A549 (cell line): ENCODE measurements at regions not wholly inside any gene's neighbourhood (a gene's known extent, or its start where the extent isn't known, plus 50 kb on each side); places are given as distances from the start of the nearest gene placed in this dataset.
A peak's percentile ranks its signal among the peaks of the same experiment; 100 is the strongest.

Source experiments
- ATAC-seq, 2 experiments: fragments of 200-7000 bp in 1 of 2; fragments of >200 bp in 1 of 2; cut with Nextera tagmentation in 1 of 2; cut with Tn5 transposase in 1 of 2; 3 replicates each; pipeline versions ENCODE4 v1.8.0 to v1.9.1; 2018 to 2020; ENCODE audit warnings: mild to moderate bottlenecking in 1 of 2, moderate library complexity in 1 of 2
- CTCF ChIA-PET: fragments of 300-600 bp; sonication (Branson Sonifier 250); formaldehyde crosslinking; extraction: SDS; loops from one replicate; lab custom pipeline; 2021; ENCODE audit warnings: antibody characterized with exemption, inconsistent platforms; lab: Yijun Ruan, JAX
- POLR2A ChIA-PET: fragments of 350-600 bp; formaldehyde crosslinking; extraction: SDS; loops from one replicate; lab custom pipeline; 2021; ENCODE audit warnings: antibody characterized with exemption, inconsistent platforms; lab: Yijun Ruan, JAX
- DNase-seq, 2 experiments: peaks; one replicate each; pipeline versions ENCODE4 v3.0.0 to v3.0.0-alpha.2; 2011 to 2016; ENCODE audit warnings: low read depth in 1 of 2, low spot score in 1 of 2
- FAIRE-seq: peaks from 2 replicates; lab custom pipeline; 2011; peaks lifted over from hg19 to GRCh38; lab: Jason Lieb, UNC
- H3K27ac ChIP-seq, 2 experiments: fragments of >200 bp; sonication (Bioruptor Twin); formaldehyde crosslinking; 3 replicates each; pipeline ENCODE4 v1.5.1; 2016 to 2017
- H3K4me1 ChIP-seq: fragments of >200 bp; sonication (Bioruptor Twin); formaldehyde crosslinking; 3 replicates; pipeline ENCODE4 v1.6.1; 2016
- H3K4me2 ChIP-seq: fragments of >200 bp; sonication (Bioruptor Twin); formaldehyde crosslinking; 3 replicates; pipeline ENCODE4 v1.6.1; 2016
- H3K4me3 ChIP-seq: fragments of >200 bp; sonication (Bioruptor Twin); formaldehyde crosslinking; 3 replicates; pipeline ENCODE4 v1.5.1; 2016
- H3K9me3 ChIP-seq: fragments of >200 bp; sonication (Bioruptor Twin); formaldehyde crosslinking; 3 replicates; pipeline ENCODE4 v1.6.1; 2016
- ESRRA ChIP-seq: fragments of 150-350 bp; IDR thresholded peaks from 2 replicates; pipeline ENCODE4 v1.6.1; 2014; ENCODE audit warnings: mild to moderate bottlenecking, low read length, borderline replicate concordance
- FOXS1 ChIP-seq: fragments of 250-450 bp; sonication (Bioruptor Pico); IDR thresholded peaks from 2 replicates; pipeline ENCODE4 v1.5.0; 2020; ENCODE audit warnings: mild to moderate bottlenecking, moderate library complexity
- GATA3 ChIP-seq: IDR thresholded peaks from 2 replicates; pipeline ENCODE4 v1.6.1; 2012; ENCODE audit warnings: borderline replicate concordance
- HDAC2 ChIP-seq: fragments of 200-600 bp; sonication (generic); IDR thresholded peaks from 2 replicates; pipeline ENCODE4 v1.6.1; 2016
- HEYL ChIP-seq: fragments of 250-450 bp; sonication (Bioruptor Pico); IDR thresholded peaks from 2 replicates; pipeline ENCODE4 v1.8.0; 2021; ENCODE audit warnings: mild to moderate bottlenecking, moderate library complexity
- JUN ChIP-seq, 2 experiments: fragments of >200 bp; sonication (Bioruptor Twin); formaldehyde crosslinking; IDR thresholded peaks; 2 replicates in 1 of 2; 3 replicates in 1 of 2; pipeline ENCODE4 v1.6.1; 2016 to 2017
- JUNB ChIP-seq: fragments of >200 bp; sonication (Bioruptor Twin); formaldehyde crosslinking; IDR thresholded peaks from 2 replicates; pipeline ENCODE4 v1.6.1; 2016
- KDM5A ChIP-seq: fragments of 200-600 bp; sonication (generic); IDR thresholded peaks from 2 replicates; pipeline ENCODE4 v1.6.1; 2016; ENCODE audit warnings: antibody characterized with exemption, mild to moderate bottlenecking
- MAFK ChIP-seq: fragments of 450-650 bp; IDR thresholded peaks from 2 replicates; pipeline ENCODE4 v1.6.1; 2014; ENCODE audit not compliant: partially characterized antibody
- MAZ ChIP-seq: fragments of 150-350 bp; IDR thresholded peaks from 2 replicates; pipeline ENCODE4 v1.6.1; 2014; ENCODE audit warnings: antibody characterized with exemption, low read depth, low read length, borderline replicate concordance
- NR3C1 ChIP-seq: fragments of >200 bp; sonication (Bioruptor Twin); formaldehyde crosslinking; IDR thresholded peaks from 3 replicates; pipeline ENCODE4 v1.6.1; 2017
- POLR2AphosphoS2 ChIP-seq: conservative IDR thresholded peaks from 2 replicates; pipeline ENCODE4 v1.6.1; 2012; ENCODE audit warnings: low read length, improper control_type of control experiment, inconsistent platforms
- RFX5 ChIP-seq: fragments of 450-650 bp; IDR thresholded peaks from 2 replicates; pipeline ENCODE4 v1.7.1; 2014; ENCODE audit warnings: antibody characterized with exemption, mild to moderate bottlenecking, moderate library complexity
- RNF2 ChIP-seq: fragments of 200-600 bp; sonication (generic); IDR thresholded peaks from 2 replicates; pipeline ENCODE4 v1.6.1; 2016; ENCODE audit warnings: low read depth, mild to moderate bottlenecking, antibody characterized with exemption, moderate library complexity, borderline replicate concordance
- SREBF2 ChIP-seq: fragments of 450-650 bp; IDR thresholded peaks from 2 replicates; pipeline ENCODE4 v1.6.1; 2014; ENCODE audit warnings: mild to moderate bottlenecking, moderate library complexity
- ZFP36 ChIP-seq: fragments of 450-650 bp; IDR thresholded peaks from 2 replicates; pipeline ENCODE4 v1.6.1; 2014; ENCODE audit warnings: borderline replicate concordance; ENCODE audit not compliant: partially characterized antibody
- WGBS: methylation state at CpG from one replicate; pipeline ENCODE4 v1.1.6; 2017; ENCODE audit errors: missing lambda C conversion rate; 5-methylcytosine and 5-hydroxymethylcytosine counted together
- TF ChIP-seq, protein P1 (sequence below): fragments of >200 bp; sonication (Bioruptor Twin); formaldehyde crosslinking; IDR thresholded peaks from 2 replicates; pipeline ENCODE4 v1.6.1; 2016
- TF ChIP-seq, protein P2 (sequence below): fragments of 450-650 bp; IDR thresholded peaks from 2 replicates; pipeline ENCODE4 v1.6.1; 2014; ENCODE audit warnings: antibody characterized with exemption
- TF ChIP-seq, protein P3 (sequence below): fragments of >200 bp; sonication (Bioruptor Twin); formaldehyde crosslinking; IDR thresholded peaks from 3 replicates; pipeline ENCODE4 v1.5.1; 2016
- TF ChIP-seq, protein P4 (sequence below): fragments of 250-450 bp; sonication (Bioruptor Pico); IDR thresholded peaks from 2 replicates; pipeline ENCODE4 v1.5.0; 2020; ENCODE audit warnings: low read depth, mild to moderate bottlenecking, moderate library complexity
- TF ChIP-seq, protein P5 (sequence below): IDR thresholded peaks from 2 replicates; pipeline ENCODE4 v1.6.1; 2012
- TF ChIP-seq, protein P6 (sequence below): fragments of 250-450 bp; sonication (Bioruptor Pico); IDR thresholded peaks from 2 replicates; pipeline ENCODE4 v1.5.0; 2021; ENCODE audit warnings: mild to moderate bottlenecking, moderate library complexity, borderline replicate concordance

DNA sequence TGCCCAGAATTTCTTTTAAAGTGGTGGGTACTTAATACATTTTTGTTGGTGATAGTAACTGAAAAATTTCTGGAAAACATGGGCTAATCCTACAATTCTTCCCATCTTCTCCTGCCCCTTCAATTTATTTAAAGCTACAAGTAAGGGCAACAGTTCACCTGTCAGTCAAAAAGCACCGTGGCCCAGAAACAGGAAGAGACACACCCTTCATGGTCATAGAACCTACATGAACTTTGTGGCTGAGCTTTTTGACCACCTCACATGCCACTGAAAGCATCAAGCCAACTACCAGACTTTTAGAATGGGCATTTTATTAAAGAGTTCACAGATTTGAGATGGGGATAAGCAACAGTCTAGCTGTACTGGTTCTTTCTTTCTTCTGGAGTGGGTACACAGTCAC is 201.1 kb upstream of the CNR1 start (continued):
- TF ChIP-seq, protein P1, sequence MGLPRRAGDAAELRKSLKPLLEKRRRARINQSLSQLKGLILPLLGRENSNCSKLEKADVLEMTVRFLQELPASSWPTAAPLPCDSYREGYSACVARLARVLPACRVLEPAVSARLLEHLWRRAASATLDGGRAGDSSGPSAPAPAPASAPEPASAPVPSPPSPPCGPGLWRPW = no peak

DNA sequence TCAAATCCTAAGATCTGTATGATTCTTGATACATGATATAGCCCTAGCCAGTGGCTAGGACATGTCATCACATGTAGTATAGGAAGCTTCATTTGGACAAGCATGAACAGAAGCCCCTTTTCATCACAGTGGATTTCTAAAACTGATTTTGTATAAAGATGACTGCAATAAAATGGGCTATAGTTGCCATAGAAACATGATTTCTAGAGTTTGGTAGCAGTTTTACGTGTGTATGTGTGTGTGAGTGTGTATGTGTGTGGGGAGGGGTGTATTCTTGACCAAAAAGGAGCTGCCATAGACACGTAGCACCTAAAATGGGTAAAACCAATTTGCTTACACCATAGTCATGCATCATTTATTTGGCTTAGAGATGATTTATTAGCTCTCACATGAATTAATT is 200.5 kb upstream of the CNR1 start:
- H3K27ac ChIP-seq = peak overlapping the region; percentile 55 to 83; a peak in 2 of 6 replicates
- no peak for ATAC-seq
- no peaks in the 10 kb centered on the region; the same call in 2 of the 3 replicates for H3K9me3 ChIP-seq
- H3K4me1 ChIP-seq = peaks cover 20% of the 10 kb centered on the region
- TF ChIP-seq MAFK (no peak), RFX5 (no peak), HEYL (no peak), KDM5A (no peak), NR3C1 (no peak), JUNB (no peak), HDAC2 (no peak), ESRRA (no peak), MAZ (no peak), JUN (IDR thresholded peaks at IDR 0.05) (no peak), GATA3 (no peak), ZFP36 (no peak), FOXS1 (CRISPR knock-in tag) (no peak), RNF2 (no peak)
- TF ChIP-seq, protein P2, sequence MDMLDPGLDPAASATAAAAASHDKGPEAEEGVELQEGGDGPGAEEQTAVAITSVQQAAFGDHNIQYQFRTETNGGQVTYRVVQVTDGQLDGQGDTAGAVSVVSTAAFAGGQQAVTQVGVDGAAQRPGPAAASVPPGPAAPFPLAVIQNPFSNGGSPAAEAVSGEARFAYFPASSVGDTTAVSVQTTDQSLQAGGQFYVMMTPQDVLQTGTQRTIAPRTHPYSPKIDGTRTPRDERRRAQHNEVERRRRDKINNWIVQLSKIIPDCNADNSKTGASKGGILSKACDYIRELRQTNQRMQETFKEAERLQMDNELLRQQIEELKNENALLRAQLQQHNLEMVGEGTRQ = no peak
- TF ChIP-seq, protein P1 = no peak
- TF ChIP-seq, protein P3, sequence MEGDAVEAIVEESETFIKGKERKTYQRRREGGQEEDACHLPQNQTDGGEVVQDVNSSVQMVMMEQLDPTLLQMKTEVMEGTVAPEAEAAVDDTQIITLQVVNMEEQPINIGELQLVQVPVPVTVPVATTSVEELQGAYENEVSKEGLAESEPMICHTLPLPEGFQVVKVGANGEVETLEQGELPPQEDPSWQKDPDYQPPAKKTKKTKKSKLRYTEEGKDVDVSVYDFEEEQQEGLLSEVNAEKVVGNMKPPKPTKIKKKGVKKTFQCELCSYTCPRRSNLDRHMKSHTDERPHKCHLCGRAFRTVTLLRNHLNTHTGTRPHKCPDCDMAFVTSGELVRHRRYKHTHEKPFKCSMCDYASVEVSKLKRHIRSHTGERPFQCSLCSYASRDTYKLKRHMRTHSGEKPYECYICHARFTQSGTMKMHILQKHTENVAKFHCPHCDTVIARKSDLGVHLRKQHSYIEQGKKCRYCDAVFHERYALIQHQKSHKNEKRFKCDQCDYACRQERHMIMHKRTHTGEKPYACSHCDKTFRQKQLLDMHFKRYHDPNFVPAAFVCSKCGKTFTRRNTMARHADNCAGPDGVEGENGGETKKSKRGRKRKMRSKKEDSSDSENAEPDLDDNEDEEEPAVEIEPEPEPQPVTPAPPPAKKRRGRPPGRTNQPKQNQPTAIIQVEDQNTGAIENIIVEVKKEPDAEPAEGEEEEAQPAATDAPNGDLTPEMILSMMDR = no peak
- TF ChIP-seq, protein P4, sequence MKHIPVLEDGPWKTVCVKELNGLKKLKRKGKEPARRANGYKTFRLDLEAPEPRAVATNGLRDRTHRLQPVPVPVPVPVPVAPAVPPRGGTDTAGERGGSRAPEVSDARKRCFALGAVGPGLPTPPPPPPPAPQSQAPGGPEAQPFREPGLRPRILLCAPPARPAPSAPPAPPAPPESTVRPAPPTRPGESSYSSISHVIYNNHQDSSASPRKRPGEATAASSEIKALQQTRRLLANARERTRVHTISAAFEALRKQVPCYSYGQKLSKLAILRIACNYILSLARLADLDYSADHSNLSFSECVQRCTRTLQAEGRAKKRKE (CRISPR knock-in tag) = no peak
- TF ChIP-seq, protein P5, sequence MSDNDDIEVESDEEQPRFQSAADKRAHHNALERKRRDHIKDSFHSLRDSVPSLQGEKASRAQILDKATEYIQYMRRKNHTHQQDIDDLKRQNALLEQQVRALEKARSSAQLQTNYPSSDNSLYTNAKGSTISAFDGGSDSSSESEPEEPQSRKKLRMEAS = no peak
- H3K4me3 ChIP-seq = no peak overlapping the region
- ChIA-PET CTCF (no interaction called here), POLR2A (no interaction called here)
- 60% methylated on average over 2 of the region's 2 CpGs for WGBS
- no peak for DNase-seq
- no peak for FAIRE-seq
- H3K4me2 ChIP-seq = no peak overlapping the region

DNA sequence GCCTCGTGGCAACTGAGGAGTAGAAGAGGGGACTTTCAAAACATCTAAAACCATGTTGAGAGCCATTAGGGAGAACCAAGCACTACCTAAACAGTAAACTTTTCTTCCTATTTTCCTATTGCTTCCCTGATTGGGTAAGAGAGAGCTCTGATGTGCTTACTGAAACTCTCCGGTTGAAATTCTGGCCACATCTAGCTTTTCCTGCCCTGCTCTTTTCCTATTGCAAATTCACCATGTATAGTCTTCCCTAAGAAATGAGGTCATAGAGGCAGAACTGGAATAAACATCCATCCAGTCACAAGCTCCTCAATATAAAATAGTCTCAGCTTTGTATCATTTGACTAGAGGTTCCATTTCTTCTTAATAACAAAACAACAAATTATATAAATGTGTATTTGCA is 199.5 kb upstream of the CNR1 start:
- CTCF ChIA-PET = no interaction called here
- FAIRE-seq = no peak

More for the DNA sequence above, 199.5 kb upstream of the CNR1 start:
- POLR2A ChIA-PET = no interaction called here
- 54% methylated on average over 2 of the region's 2 CpGs for WGBS
- no peak for DNase-seq
- peaks cover 28% of the 10 kb centered on the region for H3K4me1 ChIP-seq
- ATAC-seq = no peak
- TF ChIP-seq, protein P6, sequence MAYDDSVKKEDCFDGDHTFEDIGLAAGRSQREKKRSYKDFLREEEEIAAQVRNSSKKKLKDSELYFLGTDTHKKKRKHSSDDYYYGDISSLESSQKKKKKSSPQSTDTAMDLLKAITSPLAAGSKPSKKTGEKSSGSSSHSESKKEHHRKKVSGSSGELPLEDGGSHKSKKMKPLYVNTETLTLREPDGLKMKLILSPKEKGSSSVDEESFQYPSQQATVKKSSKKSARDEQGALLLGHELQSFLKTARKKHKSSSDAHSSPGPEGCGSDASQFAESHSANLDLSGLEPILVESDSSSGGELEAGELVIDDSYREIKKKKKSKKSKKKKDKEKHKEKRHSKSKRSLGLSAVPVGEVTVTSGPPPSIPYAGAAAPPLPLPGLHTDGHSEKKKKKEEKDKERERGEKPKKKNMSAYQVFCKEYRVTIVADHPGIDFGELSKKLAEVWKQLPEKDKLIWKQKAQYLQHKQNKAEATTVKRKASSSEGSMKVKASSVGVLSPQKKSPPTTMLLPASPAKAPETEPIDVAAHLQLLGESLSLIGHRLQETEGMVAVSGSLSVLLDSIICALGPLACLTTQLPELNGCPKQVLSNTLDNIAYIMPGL (CRISPR knock-in tag) = no peak
- TF ChIP-seq, protein P5 = no peak
- no peak for TF ChIP-seq SREBF2
- TF ChIP-seq POLR2AphosphoS2 = no peak
- TF ChIP-seq RFX5 = no peak
- TF ChIP-seq, all 56 proteins: peak for 0
- Histone ChIP-seq H3K4me3 (no peak overlapping the region), H3K9me3 (no peaks in the 10 kb centered on the region; the same call in 2 of the 3 replicates), H3K27ac (peak overlapping the region; percentile 56 to 83; a peak in 3 of 6 replicates), H3K4me2 (no peak overlapping the region)
